Left lobe of liver (tissue), 2 donors: ENCODE measurements at regions not wholly inside any gene's neighbourhood (a gene's known extent, or its start where the extent isn't known, plus 50 kb on each side); places are given as distances from the start of the nearest gene placed in this dataset.
A peak's percentile ranks its signal among the peaks of the same experiment; 100 is the strongest.
"Not testable (repeated sequence)": the region's sequence is repeated elsewhere in the genome, so short reads cannot be mapped to it uniquely, and the experiment has no call there.

ENCODE experiments used
- ATAC-seq: fragments of 200-7000 bp; cut with Tn5 transposase; one replicate; pipeline ENCODE4 v1.9.1; 2020; ENCODE audit warnings: mild to moderate bottlenecking, moderate library complexity
- DNase-seq: peaks from one replicate; pipeline ENCODE4 v3.0.0-alpha.2; 2020; ENCODE audit warnings: low spot score
- donor health status: DM: no; HTN: no; CAD: no; lungs with moderate emphysema.
- donor health status: DM: no; HTN: yes; CAD: no.

DNA sequence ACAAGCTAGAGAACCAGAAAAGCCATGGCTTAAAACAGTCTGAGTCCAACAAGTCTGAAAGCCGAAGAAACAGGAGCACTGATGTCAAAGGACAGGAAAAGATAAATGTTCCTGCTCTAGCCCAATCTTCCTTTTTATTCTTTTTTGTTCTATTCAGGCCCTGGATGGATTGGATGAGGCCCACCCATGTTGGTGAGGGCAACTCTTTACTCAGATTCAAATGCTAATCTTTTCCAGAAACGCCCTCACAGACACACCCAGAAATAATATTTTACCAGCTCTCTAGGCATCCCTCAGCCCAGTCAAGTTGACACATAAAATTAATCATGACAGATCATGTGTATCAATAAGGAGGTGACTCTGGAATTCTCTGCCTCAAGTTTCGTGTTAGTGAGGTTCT is 1002.7 kb downstream of the STPG2 start:
- DNase-seq (no peak), ATAC-seq (no peak)

DNA sequence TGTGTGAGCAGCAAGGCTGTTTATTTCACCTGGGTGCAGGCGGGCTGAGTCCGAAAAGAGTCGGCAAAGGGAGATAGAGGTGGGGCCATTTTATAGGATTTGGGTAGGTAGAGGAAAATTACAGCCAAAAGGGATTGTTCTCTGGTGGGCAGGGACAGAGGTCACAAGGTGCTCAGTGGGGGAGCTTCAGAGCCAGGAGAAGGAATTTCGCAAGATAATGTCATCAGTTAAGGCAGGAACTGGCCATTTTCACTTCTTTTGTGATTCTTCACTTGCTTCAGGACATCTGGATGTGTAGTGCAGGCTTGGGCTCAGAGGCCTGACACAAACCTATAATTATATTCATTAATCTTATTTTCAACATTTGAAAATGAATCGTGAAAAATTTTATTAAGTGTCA is 1001.9 kb downstream of the STPG2 start:
- ATAC-seq, DNase-seq: not testable (repeated sequence)

DNA sequence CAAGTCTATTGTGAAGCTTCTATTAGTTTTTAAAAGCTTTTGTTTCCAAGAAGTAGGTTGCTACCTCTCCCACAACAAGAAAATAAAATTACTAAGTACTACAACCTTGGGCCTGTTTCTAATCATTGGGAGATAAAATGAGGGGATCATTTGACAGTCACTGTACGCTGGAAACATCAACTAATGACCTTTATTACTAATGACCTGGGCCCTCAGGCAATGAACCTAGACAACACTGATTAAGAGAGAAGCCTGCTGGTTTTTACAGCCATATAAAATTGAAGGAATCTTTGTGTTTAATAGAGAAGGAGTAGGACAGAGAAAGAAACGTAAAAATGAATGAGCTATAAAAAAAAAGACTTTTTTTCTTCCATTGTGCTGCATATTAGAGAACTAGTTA is 1000.9 kb downstream of the STPG2 start:
- ATAC-seq (no peak), DNase-seq (no peak)

- DNase-seq, result no peak
- ATAC-seq, result no peak
Observed at GRCh38 chr4:97142893-97143292, 1000.4 kb downstream of the STPG2 start.

- DNase-seq (no peak), ATAC-seq (no peak)
Observed at GRCh38 chr4:97144199-97144598, 999.1 kb downstream of the STPG2 start.

- no peak for ATAC-seq
- no peak for DNase-seq
Observed at GRCh38 chr4:97150966-97151365, 992.3 kb downstream of the STPG2 start.

- ATAC-seq, result no peak
- no peak for DNase-seq
Observed at GRCh38 chr4:97152149-97152548, 991.1 kb downstream of the STPG2 start.

DNA sequence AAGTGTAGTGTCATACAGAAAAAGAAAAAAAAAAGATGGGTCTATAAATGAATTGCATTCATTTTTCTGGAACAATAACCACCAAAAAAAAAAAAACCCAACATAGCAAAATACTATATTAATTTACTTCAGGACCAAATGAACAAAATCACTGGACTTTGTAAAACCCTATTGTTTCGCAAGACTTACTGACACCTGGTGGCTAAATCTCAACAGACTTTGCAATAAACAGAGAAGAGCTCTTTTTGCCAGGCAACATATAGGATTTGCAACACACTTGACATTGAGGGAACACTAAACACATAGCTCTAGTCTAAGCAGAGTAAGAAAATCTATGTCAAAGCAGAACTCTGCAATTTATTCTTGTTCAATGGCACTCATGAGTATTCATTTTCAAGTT is 990.2 kb downstream of the STPG2 start:
- DNase-seq, result no peak
- ATAC-seq, result no peak

- ATAC-seq (no peak), DNase-seq (no peak)
Observed at GRCh38 chr4:97159625-97160024, 983.7 kb downstream of the STPG2 start.

DNA sequence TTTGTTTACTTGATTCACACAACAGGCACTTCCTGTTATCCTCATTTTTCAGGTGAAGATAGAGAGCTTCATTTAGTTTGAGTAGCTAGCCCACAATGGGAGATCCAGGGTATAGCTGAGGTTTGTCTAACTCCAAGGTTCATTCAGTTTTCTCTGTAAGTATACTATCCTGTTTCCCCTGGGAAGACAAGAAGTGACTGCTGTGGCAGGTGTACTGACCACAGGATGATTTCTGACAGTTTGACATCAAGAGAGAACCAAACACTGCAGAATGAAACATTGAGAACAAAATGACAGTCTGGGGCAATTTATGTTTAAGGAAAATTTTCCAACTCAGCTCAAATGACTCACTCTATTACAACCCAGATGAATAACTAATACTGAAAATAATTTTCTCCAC is 958.0 kb downstream of the STPG2 start:
- ATAC-seq (no peak), DNase-seq (no peak)

- DNase-seq (no peak), ATAC-seq (no peak)
Observed at GRCh38 chr4:97197106-97197505, 946.2 kb downstream of the STPG2 start.

GRCh38 chr4:97208749-97209148 is 934.5 kb downstream of the STPG2 start:
- ATAC-seq (no peak), DNase-seq (no peak)

DNA sequence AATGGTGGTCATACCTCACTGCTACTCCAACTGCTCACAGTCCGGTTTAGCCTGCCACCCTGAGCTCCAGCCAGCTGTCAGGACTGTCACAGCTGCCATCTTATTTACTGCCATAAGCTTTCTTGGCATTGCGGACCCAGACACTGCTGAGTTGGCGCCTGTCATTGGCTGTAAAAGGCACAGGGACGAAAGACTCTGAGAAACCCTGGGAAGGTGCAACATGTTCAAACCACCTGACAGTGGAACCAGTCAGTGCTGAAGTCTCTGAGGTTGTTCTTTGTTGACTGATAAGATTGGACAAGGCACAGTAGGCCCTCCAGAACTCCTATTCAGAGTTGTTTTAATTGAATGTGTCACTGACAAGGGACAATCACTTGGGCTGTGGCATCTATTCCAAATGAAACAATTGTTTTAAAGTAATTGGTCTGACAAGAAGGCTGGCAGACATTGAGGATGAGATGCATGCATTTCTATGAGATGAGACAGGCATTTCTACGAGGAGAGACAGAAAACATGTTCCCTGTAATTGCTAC is 927.8 kb downstream of the STPG2 start:
- no peak for DNase-seq
- ATAC-seq, result no peak

- no peak for ATAC-seq
Observed at GRCh38 chr4:97216046-97216445, 927.2 kb downstream of the STPG2 start.

GRCh38 chr4:97235521-97235920 is 907.8 kb downstream of the STPG2 start:
- no peak for ATAC-seq
- no peak for DNase-seq

More at GRCh38 chr4:97216046-97216445, 927.2 kb downstream of the STPG2 start:
- DNase-seq, result no peak

DNA sequence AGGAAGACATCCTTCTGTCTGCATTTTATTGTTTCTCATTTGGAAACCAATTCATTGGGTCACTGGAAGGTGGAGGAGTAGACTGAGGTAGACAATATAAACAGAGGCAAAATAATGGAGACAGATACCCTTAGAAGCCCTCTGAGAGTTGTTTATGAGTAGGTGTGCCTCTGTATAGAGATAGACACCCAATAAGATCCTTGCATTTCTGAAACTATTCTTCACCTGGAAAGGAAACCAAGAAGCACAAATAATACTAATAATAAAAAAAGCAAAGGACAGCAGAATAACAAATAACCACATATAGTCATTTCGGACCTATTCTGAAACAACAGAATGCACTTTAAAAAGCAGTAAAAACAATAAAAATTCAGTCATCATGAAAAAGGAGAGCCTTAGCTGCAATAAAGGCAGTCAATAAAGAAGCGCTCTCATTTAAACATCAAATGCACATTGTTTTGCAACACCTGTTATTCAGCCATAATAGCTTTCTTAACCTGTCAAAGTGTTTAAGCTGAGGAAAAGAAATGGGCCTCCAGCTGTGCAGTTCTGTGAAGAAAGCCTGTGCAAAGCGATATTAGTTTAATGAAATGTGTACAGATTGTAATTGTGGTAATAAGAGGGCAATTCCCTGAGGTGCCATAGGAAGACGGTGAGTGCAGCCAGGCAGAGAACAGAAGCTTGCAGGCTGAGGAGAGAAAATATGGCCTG is 904.2 kb downstream of the STPG2 start:
- ATAC-seq (no peak), DNase-seq (no peak)

DNA sequence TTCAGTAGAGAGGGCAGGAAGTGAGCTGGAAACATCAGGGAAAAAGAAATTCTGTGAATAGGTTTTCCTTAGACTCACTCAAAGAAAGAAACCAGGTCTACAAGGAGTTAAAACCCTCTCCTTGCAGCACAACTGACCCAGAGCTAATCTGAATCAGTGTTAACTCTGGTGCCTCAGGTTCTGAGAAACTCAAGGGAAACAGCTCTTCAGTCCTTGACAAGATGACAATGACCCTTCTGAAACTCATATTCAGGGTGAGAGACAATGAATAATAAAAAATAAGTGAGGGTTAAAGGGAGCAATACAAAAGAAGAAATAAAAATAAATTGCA is 903.6 kb downstream of the STPG2 start:
- ATAC-seq (no peak), DNase-seq (no peak)

DNA sequence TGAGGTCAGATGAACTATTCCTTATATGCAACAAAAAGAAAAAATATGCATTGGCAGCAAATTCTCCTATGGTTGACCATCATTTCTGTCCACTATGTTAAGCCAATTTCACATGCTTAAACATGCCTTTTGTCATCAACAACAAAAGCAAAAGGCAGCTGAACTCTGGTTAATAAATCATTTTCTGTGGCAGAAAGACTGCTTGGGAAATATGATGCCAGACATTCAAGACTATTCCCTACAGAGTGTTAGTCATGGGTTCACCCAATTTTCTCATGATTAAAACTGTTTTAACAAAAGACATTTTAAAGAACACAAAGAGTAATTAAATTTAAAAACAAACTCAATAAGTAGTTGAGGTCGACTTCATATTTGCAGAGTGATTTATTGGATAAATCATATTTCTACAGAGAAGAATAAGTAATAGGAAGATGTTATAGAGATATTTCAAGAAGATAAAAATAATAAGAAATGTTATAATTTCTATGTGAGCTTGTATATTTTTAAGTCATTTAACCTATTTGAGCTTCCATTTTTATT is 890.6 kb downstream of the STPG2 start:
- ATAC-seq (no peak), DNase-seq (no peak)

- no peak for DNase-seq
- ATAC-seq, result no peak
Observed at GRCh38 chr4:97262769-97263168, 880.5 kb downstream of the STPG2 start.

DNA sequence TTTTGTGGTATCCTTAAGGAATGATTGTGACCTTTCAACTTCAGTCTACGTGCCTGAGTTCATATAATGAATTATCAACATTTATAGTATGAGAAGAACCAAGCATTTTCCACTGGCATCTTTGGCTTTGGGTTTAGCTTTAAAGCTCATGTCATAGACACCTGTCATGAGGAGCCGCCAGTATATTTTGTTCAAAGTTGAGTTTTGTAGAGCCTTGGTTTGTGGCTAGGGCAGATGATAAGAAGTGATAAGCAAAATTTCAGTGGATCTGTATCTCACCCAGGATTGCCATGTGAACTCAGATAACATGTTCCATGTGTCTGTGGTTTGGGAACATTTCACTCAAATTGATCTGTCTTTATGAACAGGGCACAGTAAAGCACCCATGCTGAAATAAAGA is 873.2 kb downstream of the STPG2 start:
- ATAC-seq, result no peak
- DNase-seq, result no peak

GRCh38 chr4:97279391-97279790 is 863.9 kb downstream of the STPG2 start:
- ATAC-seq (no peak), DNase-seq (no peak)

- ATAC-seq (peak; percentile 41), DNase-seq (no peak)
Observed at GRCh38 chr4:97300561-97300960, 842.7 kb downstream of the STPG2 start.

GRCh38 chr4:97305351-97305750 is 837.9 kb downstream of the STPG2 start:
- no peak for ATAC-seq
- no peak for DNase-seq
